NCI-H2107 (cell line): ENCODE measurements at regions not wholly inside any gene's neighbourhood (a gene's known extent, or its start where the extent isn't known, plus 50 kb on each side); places are given as distances from the start of the nearest gene placed in this dataset.

Experiments
- DNase-seq: peaks from one replicate; lab custom pipeline; 2025; lab: John Stamatoyannopoulos, UW

GRCh38 chr4:182085051-182085480, 158.1 kb upstream of the TENM3 start:
- no peak for DNase-seq

- no peak for DNase-seq
These were observed 153.9 kb upstream of the TENM3 start for GRCh38 chr4:182089326-182089725.

GRCh38 chr4:182090186-182090585, 153.0 kb upstream of the TENM3 start:
- no peak for DNase-seq

GRCh38 chr4:182091128-182091527, 152.1 kb upstream of the TENM3 start:
- DNase-seq, result no peak

GRCh38 chr4:182093431-182093831, 149.8 kb upstream of the TENM3 start:
- no peak for DNase-seq

GRCh38 chr4:182093935-182094334, 149.3 kb upstream of the TENM3 start:
- no peak for DNase-seq

- no peak for DNase-seq
These were observed 141.6 kb upstream of the TENM3 start for GRCh38 chr4:182101618-182102017.

GRCh38 chr4:182102576-182102975, 140.6 kb upstream of the TENM3 start:
- DNase-seq, result no peak

- no peak for DNase-seq
These were observed 139.4 kb upstream of the TENM3 start for GRCh38 chr4:182103614-182104319.

GRCh38 chr4:182105416-182105815, 137.8 kb upstream of the TENM3 start:
- no peak for DNase-seq

GRCh38 chr4:182107931-182108330, 135.3 kb upstream of the TENM3 start:
- DNase-seq, result no peak

GRCh38 chr4:182111586-182111985, 131.6 kb upstream of the TENM3 start:
- no peak for DNase-seq

- DNase-seq, result no peak
These were observed 129.4 kb upstream of the TENM3 start for GRCh38 chr4:182113779-182114178.

- DNase-seq, result no peak
These were observed 118.8 kb upstream of the TENM3 start for GRCh38 chr4:182124359-182124758.

- no peak for DNase-seq
These were observed 117.1 kb upstream of the TENM3 start for GRCh38 chr4:182126096-182126495.

- no peak for DNase-seq
These were observed 116.6 kb upstream of the TENM3 start for GRCh38 chr4:182126603-182127002.

- DNase-seq, result no peak
These were observed 110.2 kb upstream of the TENM3 start for GRCh38 chr4:182133033-182133432.

GRCh38 chr4:182134261-182134660, 108.9 kb upstream of the TENM3 start:
- DNase-seq, result no peak

GRCh38 chr4:182136201-182136600, 107.0 kb upstream of the TENM3 start:
- no peak for DNase-seq

GRCh38 chr4:182137343-182137742, 105.9 kb upstream of the TENM3 start:
- no peak for DNase-seq

GRCh38 chr4:182139491-182139890, 103.7 kb upstream of the TENM3 start:
- DNase-seq, result no peak

GRCh38 chr4:182140547-182140946, 102.7 kb upstream of the TENM3 start:
- DNase-seq, result no peak

- no peak for DNase-seq
These were observed 102.1 kb upstream of the TENM3 start for GRCh38 chr4:182141061-182141460.
